WI38 (cell line): ENCODE measurements at regions not wholly inside any gene's neighbourhood (a gene's known extent, or its start where the extent isn't known, plus 50 kb on each side); places are given as distances from the start of the nearest gene placed in this dataset.

ENCODE experiments used
- H3K4me3 ChIP-seq: 2 replicates; pipeline ENCODE4 v1.5.1; 2011; ENCODE audit warnings: low read depth, mild to moderate bottlenecking, control low read depth, low read length
- TF ChIP-seq, protein P1 (sequence below): IDR thresholded peaks from 2 replicates; pipeline ENCODE4 v1.5.1; 2012; ENCODE audit warnings: low read depth, mild to moderate bottlenecking, control low read depth, low read length

DNA sequence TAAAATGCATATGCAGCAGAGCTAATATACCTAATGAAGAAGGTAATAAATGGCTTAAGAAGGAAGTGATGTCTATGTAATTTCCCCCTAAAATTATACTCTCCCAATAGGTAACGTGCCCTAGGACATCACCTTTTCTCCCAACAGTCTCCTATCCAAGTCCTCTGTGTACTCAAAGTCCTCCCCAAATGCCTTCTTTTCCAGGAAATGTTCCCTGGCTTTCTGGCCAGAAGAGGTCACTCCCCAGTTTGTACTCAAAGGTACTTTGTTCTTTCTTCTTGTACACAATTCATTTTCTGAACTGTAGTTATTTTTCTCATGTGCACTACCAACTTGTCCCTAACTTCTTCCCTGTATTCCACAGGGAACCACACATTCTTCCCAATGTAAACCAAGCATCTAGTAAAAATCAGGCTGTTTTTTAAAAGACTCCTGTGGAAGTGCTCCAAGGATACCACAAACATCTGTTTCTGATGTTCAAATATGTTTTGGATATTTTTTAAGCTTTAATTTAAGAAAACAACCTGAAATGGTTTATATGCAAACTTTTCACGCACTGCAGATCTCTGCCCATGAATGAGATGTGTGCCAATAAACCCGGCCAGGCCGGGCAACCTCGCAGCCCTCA, 262.3 kb upstream of the KLF14 start:
- H3K4me3 ChIP-seq, result no peak overlapping the region
- TF ChIP-seq, protein P1, sequence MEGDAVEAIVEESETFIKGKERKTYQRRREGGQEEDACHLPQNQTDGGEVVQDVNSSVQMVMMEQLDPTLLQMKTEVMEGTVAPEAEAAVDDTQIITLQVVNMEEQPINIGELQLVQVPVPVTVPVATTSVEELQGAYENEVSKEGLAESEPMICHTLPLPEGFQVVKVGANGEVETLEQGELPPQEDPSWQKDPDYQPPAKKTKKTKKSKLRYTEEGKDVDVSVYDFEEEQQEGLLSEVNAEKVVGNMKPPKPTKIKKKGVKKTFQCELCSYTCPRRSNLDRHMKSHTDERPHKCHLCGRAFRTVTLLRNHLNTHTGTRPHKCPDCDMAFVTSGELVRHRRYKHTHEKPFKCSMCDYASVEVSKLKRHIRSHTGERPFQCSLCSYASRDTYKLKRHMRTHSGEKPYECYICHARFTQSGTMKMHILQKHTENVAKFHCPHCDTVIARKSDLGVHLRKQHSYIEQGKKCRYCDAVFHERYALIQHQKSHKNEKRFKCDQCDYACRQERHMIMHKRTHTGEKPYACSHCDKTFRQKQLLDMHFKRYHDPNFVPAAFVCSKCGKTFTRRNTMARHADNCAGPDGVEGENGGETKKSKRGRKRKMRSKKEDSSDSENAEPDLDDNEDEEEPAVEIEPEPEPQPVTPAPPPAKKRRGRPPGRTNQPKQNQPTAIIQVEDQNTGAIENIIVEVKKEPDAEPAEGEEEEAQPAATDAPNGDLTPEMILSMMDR, result no peak

DNA sequence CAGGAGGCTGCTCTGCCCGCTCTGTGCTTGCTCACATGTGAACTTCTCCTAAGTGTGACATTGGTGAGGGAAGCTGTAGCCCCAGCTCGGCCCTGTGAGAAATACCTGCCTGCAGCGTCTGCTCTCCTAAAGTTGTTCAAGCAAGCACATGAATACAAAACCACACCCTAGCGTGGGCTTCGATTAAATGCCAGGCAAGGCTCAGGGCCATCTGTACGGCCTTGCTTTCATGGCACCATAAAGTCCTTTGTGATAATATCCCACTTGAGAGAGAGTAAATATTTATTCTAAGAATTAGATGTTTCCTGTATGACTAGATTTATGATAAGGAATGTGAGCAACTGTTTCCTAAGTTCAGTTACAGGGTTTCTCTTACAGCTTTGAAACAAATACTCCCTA, 262.8 kb upstream of the KLF14 start:
- TF ChIP-seq, protein P1, result no peak
- H3K4me3 ChIP-seq, result no peak overlapping the region

DNA sequence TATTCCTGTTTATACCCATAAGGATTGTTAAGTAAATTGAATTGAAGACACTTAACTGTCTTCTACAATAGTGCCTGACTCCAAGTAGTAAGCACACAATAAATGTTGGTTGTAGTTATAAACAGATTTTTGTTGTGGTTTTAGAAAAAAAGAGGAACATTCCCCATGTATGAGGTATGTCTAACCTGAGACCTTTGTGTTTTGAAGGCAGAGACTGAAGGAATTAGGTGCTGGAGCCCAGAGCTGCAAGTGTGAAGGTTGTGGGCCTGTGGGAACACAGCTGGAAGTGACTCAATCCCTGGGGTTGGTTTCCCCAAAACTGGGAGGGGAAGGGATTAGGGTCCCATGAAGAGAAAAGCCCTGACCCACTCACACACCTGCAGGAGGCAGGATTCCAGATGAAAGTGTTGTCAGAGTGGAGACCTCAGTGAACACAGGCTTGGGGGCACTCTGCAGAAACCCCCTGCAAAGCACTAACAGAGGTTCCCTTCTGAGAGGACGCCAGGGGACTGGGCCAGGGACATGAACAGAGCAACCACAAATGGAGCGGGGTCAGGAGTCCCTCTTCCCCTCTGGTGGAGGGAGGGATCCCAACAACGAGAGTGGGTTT, 265.1 kb upstream of the KLF14 start:
- TF ChIP-seq, protein P1, result no peak
- H3K4me3 ChIP-seq, result no peak overlapping the region

DNA sequence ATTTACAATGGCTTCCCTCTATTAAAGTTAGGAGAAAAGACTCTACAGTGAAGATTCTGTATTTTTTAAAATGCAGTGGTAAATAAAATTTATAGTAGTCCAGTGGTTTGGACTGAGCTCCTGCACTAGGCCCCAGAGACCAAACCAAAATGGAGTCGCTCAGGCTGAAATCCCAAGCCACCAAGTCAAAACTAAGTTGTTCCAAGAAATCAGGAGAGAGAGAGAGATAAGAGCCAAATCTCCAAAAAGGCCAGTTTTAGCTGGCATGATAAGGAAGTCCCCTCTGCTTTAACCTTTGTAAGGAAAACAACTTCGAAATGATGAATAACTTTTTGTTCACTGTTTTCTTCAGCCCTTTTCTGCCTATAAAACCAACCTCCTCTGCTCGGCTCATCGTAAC, 265.9 kb upstream of the KLF14 start:
- TF ChIP-seq, protein P1, result no peak

DNA sequence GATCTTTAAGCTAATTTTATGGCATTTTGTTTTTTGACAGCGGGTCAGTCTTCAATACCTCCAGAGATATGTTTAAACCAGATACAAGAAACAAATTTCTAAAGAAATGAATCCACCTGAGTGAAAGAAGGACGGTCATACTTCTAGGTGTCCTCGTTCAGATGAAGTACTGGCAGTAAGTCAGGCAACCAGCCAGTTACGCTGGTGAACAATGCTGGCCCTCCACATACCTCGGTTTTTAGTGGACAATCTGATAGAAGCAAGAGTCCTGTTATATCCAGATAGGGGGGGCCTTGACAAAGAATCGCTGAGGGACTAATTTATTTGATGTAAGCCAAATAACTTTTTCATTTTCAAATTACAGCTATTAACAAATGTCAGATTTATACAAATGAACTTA, 266.4 kb upstream of the KLF14 start:
- no peak overlapping the region for H3K4me3 ChIP-seq
- TF ChIP-seq, protein P1, result no peak

More for the DNA sequence above, 265.9 kb upstream of the KLF14 start:
- H3K4me3 ChIP-seq, result no peak overlapping the region

DNA sequence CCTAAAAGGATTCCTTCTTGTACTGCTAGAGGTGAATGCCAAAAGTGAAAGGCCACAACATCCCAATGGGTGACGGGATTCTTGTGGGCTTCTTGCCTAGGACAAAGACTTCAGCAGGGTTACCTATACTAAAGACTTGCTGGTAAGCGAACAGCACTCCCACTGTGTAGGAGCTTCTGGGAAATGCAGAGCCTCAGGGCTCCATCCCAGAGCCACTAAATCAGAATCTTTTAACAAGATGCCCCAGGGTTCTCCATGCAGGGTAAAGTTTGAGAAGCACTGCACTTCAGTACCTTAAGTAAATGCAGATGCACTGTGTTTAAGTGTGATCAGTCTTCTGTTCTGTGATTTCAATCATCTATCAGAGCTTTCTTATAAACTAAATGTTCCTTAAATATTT, 266.9 kb upstream of the KLF14 start:
- no peak overlapping the region for H3K4me3 ChIP-seq
- TF ChIP-seq, protein P1, result no peak

DNA sequence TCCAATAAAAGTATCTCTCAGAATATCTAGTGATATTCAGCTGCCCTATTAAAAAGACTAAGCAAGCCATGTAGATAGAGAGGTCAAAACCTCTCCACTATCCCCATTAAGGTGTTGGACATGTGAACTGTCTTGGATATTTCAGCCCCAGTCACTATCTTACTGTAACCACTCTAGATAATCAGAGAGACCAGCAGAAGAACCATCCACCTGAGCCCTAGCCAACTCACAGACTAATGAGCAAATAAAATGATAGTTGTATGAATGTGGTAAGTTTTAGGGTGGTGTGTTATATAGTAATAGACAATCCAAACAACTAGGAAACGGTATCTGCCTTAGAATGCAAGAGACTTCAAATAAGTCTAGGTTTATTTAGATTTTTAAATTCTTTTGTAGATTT, 268.6 kb upstream of the KLF14 start:
- H3K4me3 ChIP-seq, result no peak overlapping the region
- TF ChIP-seq, protein P1, result no peak
